HG03103 (cell line): ENCODE measurements at regions not wholly inside any gene's neighbourhood (a gene's known extent, or its start where the extent isn't known, plus 50 kb on each side); places are given as distances from the start of the nearest gene placed in this dataset.

Experiments
- ATAC-seq: cut with Tn5 transposase; IDR thresholded peaks from one replicate; pipeline ENCODE4 v1.9.1; 2021; ENCODE audit warnings: low read depth; ENCODE audit not compliant: unreplicated experiment

DNA sequence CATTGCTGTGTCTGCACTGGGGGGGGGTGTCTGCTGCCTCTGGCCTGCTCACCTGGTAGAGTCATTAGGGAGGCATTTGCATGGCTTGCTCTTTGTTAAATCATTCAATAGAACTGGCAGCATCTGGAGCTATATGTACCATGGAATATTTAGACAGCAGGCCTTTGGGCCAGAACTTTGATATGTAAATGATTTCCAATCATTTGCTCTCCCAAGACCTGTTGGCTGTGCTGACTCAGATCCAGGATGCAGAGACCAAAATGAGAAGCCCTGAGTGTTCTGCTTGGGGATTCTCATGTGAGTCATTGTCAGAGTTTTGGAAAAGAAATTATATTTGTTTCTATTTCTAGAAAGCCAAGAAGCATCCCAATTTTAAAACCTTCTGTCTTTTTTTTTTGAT, 257.6 kb upstream of the IGFBP3 start:
- no peak for ATAC-seq

DNA sequence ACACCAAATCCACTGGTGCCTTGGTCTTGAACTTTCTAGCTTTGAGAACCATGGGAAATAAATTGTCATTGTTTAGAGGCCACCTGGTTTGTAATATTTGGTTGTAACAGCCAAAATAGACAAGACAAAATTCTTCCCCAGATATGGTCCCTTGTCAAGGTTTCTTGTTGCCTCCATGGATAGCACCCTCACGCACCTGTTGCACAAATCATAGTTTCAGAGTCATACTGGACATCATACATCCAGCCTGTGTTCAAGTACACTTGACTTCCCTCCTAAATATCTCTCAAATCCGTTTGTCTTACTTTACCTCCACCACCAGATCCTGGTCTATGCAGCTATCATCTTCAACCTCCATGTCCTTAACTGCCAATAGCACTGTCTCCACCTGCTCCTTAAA, 256.7 kb upstream of the IGFBP3 start:
- no peak for ATAC-seq

DNA sequence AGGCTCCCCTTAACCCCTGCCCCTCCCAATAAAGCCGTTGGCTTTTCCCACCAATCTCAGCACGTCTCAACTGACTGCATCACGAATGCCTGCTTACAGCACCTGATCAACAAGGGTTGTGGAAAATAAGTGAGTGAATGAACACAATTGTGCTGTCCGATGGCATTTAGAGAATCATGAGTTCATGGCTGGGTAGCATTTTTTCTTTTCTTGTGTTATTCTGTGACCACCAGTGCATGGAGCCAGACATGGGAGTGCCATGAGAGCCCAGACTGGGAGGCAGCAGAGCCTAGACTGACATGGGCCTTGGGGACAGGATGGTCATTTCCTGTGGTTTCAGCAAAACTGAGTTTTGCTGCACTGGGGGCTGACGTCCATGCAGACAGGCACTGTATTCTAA, 254.1 kb upstream of the IGFBP3 start:
- no peak for ATAC-seq

DNA sequence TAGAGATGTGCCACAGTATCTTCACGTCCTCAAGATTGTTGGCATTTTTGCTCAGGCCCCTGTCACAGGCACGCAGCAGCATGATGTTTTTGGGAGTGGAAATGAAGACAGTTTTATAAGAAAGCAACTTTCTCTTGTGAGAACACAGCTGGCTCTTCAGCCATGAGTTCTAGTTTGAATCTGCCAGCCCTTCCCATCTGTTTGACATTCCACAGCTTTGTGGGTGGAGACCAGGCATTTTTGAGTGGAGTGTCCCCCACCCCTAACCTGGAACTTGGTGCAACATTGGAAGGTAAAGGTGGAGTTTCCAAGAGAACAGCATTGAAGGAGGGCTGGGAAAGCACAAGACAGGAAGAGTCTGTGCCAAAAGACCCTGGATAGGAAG, 253.1 kb upstream of the IGFBP3 start:
- ATAC-seq: no peak

DNA sequence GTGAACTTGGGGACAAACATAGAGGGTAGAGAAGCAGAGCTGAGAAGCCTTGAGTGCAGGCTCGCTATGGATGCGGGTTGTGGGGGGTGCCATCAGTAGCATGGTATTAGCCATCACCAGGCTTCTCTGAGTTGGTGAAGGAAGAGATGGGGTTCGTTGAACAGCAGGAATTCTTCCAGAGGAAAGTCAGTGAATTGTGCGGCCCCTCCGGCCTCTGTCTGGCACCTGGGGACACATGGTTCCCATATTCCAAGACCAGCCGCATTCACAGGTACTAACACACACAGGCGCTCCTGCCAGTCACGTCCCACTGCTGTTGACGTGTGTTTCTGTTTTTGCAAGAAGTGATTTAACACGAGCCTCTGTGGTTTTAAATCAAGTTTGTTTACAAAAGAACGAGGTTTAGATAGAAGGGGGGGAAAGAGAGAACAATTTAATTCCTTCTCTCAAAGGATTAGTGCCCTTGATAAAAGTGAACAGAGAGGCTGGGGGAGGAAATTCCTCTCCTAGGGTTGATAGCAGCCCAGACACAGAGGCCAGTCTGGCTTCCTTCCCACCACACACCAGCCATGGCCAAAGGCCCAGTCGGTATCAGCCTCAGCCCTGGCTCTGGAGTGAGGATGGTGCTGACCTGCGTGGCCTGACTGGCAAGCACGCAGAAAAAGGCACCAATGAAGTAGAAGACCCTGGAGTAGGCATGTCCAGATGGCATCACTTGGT, 252.6 kb upstream of the IGFBP3 start:
- ATAC-seq: no peak

DNA sequence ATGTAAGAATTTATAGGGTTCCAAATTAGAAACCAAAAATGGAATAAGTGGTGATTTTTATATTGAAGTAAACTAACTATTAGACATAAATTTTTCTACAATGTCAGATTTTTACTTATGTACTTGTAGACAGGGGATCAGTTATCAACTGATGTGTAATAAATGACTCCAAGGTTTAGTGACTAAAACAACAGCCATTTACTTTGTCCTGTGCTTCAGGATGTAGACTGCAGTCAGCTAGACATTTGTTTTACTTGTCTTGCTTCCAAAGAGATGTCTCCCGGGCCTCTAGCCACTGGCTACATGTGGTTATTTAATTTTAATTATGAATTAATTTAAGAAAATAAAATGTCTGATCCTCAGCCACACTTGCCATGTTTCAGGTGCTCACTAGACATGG, 249.7 kb upstream of the IGFBP3 start:
- no peak for ATAC-seq

DNA sequence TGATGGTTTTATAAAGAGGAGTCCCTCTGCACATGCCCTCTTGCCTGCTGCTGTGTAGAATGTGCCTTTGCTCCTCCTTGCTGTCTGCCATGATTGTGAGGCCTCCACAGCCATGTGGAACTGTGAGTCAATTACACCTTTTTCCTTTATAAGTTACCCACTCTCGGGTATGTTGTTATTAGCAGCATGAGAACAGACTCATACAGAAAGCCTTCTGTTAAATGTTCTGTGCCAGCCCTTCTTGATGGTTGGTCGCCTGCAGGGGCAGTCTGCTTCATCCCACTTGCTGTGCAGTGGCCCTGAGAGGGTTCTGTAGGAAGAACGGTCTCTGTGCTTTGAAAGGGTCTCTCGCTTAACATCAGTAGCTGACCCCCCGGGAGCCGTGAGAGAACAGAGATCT, 248.9 kb upstream of the IGFBP3 start:
- no peak for ATAC-seq

DNA sequence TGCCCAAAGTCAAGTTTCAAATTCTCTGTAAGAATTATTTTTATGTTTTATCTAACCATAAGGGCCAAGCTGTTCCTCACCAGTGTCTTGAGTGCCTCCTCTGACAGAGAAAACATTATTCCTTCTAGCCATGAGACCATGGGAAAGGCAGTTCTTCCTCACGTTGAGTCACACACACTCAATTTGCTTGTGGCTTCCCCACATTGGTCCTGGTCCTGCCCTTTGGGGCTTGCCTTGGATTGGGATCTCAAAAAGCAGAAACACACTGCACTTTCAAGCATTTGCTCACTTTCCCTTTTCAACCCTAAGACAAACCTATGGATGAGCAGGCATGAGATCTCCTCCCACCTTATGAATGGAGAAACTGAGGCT, 248.3 kb upstream of the IGFBP3 start:
- ATAC-seq: no peak

DNA sequence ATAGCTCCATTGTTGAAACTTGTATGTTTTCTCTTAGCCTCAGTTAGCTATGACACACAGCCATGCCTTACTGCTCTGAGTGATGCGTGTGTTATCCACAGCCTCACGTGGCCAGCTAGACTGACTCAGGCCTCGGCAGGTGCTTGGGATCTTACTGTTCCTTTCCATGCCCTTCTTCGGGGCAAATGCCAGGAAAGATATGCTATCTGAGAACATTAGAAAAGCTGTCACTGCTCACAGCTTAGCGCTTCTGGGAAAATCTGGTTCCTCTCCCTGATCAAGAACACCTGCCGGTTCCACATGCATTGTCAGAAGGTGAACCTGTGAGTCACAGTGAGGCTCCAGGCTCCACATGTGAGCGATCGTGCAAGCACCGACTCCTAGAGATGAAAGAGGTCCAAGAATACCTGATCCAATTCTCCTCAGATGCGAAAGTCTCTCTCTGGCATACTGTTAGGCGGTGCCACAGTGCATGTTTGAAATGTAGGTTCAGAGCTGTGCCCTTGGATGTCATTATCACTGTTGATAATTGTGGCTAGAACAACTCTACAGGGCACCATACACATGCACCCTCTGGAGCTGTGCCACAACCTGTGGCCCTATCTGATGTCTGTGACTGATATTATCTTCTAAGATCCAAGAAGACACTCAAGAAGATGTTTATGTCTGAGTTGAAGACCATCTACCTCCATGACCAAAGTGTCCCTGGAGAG, 247.8 kb upstream of the IGFBP3 start:
- no peak for ATAC-seq

DNA sequence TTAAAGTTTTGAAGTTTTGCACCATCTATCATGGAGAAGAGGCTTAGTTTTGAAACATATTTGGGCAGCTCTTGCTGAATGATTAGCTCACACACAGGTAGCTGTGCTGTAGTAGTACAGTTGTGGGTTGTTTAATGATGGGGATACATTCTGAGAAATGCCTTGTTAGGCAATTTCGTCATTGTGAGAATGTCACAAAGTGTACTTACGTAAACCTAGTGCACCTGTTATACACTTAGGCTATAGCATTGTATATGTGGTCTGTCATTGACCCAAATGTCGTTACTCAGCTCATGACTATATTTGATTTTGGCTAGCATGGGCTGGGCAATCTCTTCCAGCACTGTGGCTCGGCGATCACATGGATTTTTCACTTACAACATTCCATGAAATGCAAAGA, 247.2 kb upstream of the IGFBP3 start:
- ATAC-seq: no peak

DNA sequence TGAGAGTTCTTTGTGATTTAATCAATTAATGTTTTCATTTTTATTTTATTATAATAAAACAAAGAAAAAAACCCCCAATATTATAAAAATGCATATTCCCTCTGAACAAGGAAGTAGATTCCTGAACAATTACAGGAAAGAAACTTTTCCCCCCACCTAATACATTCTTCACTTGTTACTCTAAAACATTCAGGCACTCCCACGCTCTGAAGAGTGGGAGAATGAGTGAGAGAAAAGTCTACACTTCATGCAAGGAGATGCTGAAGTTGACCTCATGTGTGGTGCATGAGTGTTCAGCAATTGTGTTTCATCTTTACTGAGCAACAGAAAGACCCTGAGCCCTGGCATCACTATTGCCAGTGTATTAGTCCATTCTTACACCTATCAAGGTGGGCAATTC, 244.2 kb upstream of the IGFBP3 start:
- ATAC-seq: no peak

DNA sequence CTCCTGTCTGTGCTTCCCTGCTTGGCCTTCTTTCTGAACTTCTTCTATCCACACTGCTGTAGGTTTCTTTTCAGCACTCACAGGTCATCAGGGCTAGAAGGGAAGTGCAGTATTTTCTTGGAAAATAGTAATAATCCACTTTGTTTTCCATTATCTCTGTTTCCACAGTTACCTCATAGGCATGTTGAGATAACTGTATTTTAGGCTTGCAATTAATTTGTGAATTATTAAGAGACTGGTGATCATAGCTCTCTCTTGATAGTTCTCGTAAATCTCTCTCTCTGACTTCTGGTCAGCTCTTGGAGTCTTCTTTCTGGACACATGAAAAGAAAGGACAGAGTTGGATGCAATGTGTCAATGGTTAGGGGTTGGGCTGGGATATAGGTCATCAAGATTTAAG, 243.6 kb upstream of the IGFBP3 start:
- no peak for ATAC-seq

DNA sequence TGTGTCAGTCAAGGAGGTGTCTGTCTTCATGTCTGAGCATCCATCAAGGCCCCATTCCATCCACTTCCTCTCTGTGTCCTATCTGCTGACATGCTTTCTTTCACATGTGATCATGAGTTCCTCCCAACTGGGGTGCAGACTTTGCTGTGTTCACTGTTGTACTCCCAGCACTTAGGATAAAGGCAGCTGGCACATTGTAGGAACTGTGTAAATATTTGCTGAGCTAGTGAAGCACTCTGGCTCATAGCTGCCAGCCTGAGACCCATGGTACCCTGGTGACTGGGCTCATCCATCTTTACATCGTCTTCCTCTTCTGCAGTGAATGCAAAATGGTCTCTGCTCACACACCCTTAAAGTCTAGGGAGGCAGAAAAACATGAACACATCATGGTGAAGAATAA, 242.2 kb upstream of the IGFBP3 start:
- no peak for ATAC-seq

DNA sequence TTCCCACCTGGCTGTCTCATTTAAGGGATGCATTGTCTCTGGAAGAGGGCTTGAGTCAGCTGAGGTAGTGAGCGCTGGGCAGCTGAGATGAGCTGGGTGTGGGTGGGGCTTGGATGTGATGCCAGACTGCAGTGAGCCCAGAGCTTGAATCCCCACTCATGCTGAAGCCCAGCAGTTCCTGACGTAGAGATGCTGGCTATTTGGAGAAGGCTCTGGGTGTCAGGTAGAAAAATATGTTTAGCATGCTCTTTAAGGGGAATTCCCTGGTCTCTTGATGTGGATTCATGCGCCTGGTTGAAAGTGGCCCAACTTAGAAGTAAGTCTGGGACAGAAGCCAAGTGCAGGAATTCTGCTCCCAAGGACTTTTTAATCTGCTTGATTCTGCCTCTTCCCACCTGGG, 241.5 kb upstream of the IGFBP3 start:
- ATAC-seq: no peak

DNA sequence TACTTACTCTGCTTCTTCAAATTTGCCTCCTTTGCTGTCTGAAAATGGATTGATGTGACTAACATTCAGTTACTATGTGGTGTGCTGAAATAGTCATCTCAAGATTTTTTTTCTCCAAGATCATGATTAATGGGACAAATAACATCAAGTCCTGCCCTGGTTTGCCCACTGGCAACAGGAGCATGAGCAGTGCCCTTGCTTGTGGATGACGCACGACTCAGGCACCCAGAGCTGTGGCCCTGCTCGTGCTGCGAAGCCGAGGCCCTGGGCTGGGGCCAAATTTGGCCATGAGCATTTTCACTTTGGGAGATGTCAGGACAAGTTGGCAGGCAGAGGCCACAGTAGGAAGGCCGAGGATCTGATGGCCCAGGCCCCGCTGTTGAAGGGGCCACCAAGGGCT, 239.8 kb upstream of the IGFBP3 start:
- no peak for ATAC-seq

DNA sequence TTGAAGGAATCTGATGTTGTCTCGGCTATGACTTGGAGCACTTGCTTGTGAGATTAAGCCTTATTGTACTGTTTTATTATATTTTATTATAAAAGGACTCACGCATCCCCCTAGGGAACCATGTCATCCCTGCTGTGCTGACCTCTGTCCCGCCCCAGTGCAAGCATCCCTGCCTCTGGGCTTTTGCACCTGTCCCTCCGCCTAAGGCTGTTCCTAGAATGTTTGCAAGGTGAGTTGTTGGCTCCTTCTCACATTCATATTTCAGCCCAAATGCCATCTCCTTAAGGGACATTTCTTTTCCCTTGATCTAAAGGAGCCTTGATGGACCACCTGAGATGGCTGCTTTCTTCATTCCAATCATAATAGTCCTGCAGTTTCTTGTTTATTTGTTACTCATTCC, 236.9 kb upstream of the IGFBP3 start:
- ATAC-seq: no peak

DNA sequence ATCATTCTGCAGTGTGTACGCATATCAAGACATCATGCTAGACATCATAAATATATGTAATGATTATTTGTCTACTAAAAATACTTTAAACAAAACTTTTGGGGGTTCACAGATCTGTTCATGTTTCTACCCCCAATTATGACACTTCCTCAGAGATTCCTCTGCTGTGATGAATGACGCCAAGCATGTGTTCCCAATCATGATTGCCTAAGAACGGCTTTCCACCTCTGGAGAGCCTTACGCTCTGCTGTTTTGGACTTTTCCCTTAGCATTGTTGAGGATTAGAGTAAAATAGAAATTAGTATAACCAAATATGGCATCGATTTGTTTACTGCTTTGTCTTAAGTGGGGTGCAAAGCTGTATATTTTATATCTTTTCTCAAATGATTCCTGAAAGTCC, 236.3 kb upstream of the IGFBP3 start:
- no peak for ATAC-seq

DNA sequence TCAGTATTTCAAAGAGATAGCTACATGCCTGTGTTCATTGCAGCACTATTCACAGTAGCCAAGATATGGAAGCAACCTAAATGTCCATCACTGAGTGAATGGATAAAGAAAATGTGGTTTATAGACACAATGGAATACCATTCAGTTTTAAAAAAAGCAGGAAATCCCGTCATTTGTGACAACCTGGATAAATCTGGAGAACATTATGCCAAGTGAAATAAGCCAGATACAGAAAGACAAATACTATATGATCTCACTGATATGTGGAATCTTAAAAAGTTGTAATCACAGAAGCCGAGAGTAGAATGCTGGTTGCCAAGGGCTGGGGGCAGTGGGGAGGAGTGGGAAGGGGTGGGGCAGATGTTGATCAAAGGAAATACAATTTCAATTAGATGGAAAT, 235.8 kb upstream of the IGFBP3 start:
- ATAC-seq: no peak

DNA sequence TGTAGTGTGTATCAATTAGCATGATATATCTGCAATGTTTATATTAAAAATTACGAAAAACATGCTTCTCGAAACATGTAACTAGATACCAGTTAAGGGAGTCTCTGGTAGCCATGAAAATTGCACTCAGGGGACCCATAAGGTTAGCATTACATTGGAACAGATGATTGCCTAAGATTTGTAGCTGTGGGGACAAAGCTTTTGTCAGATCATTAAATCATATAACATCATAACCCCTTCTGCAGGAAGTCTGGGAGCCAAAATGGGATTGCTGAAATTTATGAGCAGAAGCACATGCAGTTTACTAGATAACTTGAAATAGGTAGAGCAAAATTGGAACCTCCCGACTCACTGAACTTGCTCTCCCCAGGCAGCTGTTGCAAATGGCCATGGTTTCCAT, 235.0 kb upstream of the IGFBP3 start:
- ATAC-seq: no peak

DNA sequence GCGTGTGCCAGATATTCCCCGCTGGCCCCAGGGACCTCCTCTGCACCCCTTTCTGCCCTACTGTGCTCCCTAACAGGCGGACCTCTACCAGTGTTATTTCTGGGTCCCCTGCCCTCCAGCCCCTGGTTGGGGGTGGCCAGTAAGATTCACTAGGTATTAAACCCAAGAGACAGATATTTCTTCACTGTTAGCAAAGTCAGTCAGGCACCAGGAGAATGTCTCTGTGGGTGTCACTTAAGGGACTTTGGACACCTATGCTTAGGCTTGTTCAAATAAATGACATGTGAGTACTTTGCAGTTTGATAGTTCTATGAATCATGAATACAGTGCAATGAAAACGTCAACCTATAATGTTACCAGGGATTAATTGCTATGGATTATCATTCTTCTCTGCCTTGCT, 234.3 kb upstream of the IGFBP3 start:
- no peak for ATAC-seq

DNA sequence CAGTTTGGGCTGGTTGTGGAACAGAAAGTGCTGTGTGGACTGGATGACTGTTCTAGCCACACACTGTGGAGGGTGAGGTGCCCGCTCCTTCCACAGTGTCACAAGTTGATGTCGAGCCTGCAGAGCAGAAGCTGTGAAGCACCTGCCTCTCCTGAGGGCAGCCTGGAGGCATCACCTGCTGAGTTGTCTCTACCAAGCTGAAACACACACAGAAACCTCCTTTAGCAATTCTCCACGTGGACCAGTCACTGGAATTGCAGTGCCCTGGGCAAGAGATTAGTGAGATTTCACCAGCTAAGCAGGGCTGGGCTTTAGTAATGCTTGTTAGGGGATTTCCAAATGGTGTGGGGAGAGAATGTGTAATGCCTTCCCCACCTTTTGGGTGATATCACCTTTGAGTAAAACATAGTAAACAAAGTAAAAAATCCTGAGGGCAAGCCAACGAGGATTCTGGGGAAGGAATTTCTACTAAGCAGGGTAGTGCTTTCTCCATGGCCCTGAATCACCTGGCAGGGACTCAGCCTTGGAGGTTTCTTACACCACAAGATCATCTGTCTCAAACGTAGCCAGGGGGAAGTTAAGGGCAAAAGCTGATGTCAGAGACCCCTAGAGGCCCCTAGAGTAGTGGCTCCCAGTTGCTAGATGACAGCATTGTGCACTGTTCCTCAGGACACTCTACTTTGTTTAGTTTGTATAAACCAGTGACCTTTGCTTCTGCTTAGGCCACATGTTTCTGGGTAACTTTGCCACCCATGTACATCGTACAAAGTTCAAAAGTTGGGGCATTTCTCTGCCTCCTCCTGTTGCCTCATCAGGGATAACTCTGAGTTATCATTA, 233.1 kb upstream of the IGFBP3 start:
- peak; percentile 54 for ATAC-seq

DNA sequence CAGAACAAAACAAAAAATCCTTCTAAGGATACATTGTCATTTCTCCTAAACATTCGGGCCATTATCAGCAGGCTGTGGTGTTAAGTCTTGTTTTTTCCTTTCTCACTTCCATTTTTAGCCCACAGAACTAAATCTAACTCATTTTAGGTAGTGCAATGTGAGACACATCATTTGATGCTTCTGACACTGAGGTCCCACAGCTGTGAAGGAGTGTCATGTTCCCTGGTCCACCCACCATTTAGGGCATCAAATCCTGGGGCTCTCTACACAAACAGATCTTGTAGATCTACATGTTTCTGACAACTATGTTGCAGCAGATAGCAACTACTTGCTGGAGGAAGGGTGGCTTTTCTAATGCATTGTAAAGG, 232.5 kb upstream of the IGFBP3 start:
- ATAC-seq: peak; percentile 23
